NCI-H2029 treated with DMSO at 0.1 percent for 48 hours (cell line): ENCODE measurements at regions not wholly inside any gene's neighbourhood (a gene's known extent, or its start where the extent isn't known, plus 50 kb on each side); places are given as distances from the start of the nearest gene placed in this dataset.

Source experiments
- DNase-seq: peaks from one replicate; lab custom pipeline; 2025; lab: John Stamatoyannopoulos, UW

GRCh38 chr3:83738202-83738601 is 1220.6 kb upstream of the CADM2 start:
- DNase-seq, result no peak

GRCh38 chr3:83740504-83740903 is 1218.3 kb upstream of the CADM2 start:
- DNase-seq, result no peak

- no peak for DNase-seq
Observed at GRCh38 chr3:83765956-83766355, 1192.8 kb upstream of the CADM2 start.

- no peak for DNase-seq
Observed at GRCh38 chr3:83769791-83770663, 1188.8 kb upstream of the CADM2 start.

GRCh38 chr3:83770664-83771402 is 1188.0 kb upstream of the CADM2 start:
- DNase-seq, result no peak

GRCh38 chr3:83802801-83803200 is 1156.0 kb upstream of the CADM2 start:
- DNase-seq, result no peak

GRCh38 chr3:83807511-83807910 is 1151.3 kb upstream of the CADM2 start:
- DNase-seq, result no peak

- no peak for DNase-seq
Observed at GRCh38 chr3:83813176-83813575, 1145.6 kb upstream of the CADM2 start.

- no peak for DNase-seq
Observed at GRCh38 chr3:83816653-83817052, 1142.1 kb upstream of the CADM2 start.

- DNase-seq, result no peak
Observed at GRCh38 chr3:83821506-83821905, 1137.3 kb upstream of the CADM2 start.

- DNase-seq, result no peak
Observed at GRCh38 chr3:83823095-83823494, 1135.7 kb upstream of the CADM2 start.

- DNase-seq, result no peak
Observed at GRCh38 chr3:83835040-83835439, 1123.7 kb upstream of the CADM2 start.

- DNase-seq, result no peak
Observed at GRCh38 chr3:83842511-83842910, 1116.3 kb upstream of the CADM2 start.

- DNase-seq, result no peak
Observed at GRCh38 chr3:83843716-83844115, 1115.1 kb upstream of the CADM2 start.

GRCh38 chr3:83849106-83849730 is 1109.6 kb upstream of the CADM2 start:
- DNase-seq, result no peak

- DNase-seq, result no peak
Observed at GRCh38 chr3:83863380-83863779, 1095.4 kb upstream of the CADM2 start.

GRCh38 chr3:83868909-83869567 is 1089.8 kb upstream of the CADM2 start:
- DNase-seq, result no peak

- DNase-seq, result no peak
Observed at GRCh38 chr3:83873550-83873949, 1085.2 kb upstream of the CADM2 start.

- DNase-seq, result no peak
Observed at GRCh38 chr3:83877910-83878309, 1080.9 kb upstream of the CADM2 start.

GRCh38 chr3:83882701-83883100 is 1076.1 kb upstream of the CADM2 start:
- no peak for DNase-seq

GRCh38 chr3:83890039-83890762 is 1068.6 kb upstream of the CADM2 start:
- no peak for DNase-seq

- DNase-seq, result no peak
Observed at GRCh38 chr3:83890763-83891135, 1068.0 kb upstream of the CADM2 start.
